Frontal cortex (tissue), 3 donors: ENCODE measurements at regions not wholly inside any gene's neighbourhood (a gene's known extent, or its start where the extent isn't known, plus 50 kb on each side); places are given as distances from the start of the nearest gene placed in this dataset.

Source experiments
- DNase-seq, 2 donors: peaks; one replicate each; pipeline ENCODE4 v3.0.0; 2012; ENCODE audit warnings: low spot score in 2 of 2
- FAIRE-seq: peaks from 2 replicates; lab custom pipeline; 2012; peaks lifted over from hg19 to GRCh38; lab: Jason Lieb, UNC
- donor health status: control.
- donor health status: control.
- donor health status: control.

- no peak for FAIRE-seq
- no peak for DNase-seq
Observed at GRCh38 chr13:73740666-73741065, 393.5 kb downstream of the KLF12 start.

GRCh38 chr13:73739394-73739793 lies 394.8 kb downstream of the KLF12 start:
- FAIRE-seq (no peak), DNase-seq (no peak)

DNA sequence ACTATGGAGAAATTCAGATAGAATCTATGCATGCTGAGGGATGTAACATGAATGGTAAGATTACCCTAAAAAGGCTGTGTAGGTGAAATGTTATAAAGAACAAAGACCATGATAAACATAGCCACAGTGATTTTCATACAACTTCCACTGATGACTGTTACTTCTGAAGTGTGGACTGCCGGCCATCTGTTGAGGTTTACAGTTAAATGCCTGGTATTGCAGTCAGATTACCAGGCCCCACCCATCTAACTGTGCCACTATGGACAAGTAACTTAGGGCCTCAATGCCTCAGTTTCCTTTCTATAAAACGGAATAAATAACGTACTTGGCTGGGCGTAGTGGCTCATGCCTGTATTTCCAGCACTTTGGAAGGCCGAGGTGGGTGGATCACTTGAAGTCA lies 395.6 kb downstream of the KLF12 start:
- FAIRE-seq: no peak
- DNase-seq: no peak

DNA sequence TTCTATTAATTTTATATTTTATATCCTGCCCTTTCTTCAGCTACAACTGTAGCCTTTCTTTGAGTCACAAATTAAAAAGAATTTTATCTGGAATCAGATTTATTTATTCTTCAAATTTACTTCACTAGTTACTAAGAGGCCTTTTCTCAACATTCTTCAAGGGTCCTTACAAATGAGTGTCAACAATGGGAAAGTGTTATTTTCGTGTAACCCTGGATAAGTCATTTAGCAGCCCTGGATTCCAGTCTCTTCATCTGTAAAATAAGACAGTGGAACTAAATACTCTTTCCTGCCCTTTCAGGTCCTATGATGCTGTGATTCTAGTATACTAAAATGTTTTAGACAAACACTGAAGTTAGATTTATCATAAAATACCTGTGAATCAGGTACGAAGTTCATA lies 397.0 kb downstream of the KLF12 start:
- no peak for DNase-seq
- no peak for FAIRE-seq

DNA sequence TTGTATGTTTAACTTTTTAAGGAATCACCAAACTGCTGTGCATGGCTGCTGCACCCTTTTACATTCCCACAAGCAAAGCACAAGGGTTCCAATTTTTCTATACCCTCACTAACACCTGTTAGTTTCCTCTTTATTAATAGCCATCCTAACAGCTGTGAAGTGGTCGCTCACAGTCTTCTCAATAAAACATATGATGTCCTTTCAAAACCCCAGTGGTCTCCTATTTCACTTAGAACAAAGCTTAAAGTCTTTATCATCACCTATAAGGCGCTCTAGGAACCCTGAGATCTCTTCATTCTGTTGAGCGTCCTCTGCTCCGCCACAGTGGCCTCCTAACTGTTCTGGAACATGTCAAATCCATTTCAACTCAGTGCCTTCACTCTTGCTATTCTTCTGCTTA lies 400.5 kb downstream of the KLF12 start:
- no peak for DNase-seq
- FAIRE-seq: no peak

- DNase-seq: no peak
- no peak for FAIRE-seq
Observed at GRCh38 chr13:73732350-73732749, 401.9 kb downstream of the KLF12 start.

- FAIRE-seq: no peak
- DNase-seq: no peak
Observed at GRCh38 chr13:73731564-73731963, 402.6 kb downstream of the KLF12 start.

- DNase-seq (no peak), FAIRE-seq (no peak)
Observed at GRCh38 chr13:73730014-73730413, 404.2 kb downstream of the KLF12 start.

DNA sequence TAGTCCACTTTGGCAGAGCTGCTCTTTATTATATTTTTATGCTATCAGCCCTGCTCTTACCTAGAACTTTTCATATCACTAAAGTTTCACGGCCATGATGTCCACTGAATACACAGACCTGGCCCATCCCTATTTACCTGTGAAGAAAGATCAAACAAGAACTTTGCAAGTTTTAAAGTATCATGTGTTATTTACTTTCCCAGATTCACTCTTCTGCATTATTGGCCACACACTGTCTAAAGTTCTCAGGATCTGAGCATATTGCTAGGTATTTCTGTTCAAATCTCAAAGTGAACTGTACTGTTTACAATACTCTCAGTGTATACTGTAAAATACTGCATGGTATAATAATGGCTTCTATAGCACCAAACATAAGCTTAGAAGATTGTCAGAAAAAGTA lies 405.2 kb downstream of the KLF12 start:
- FAIRE-seq: no peak

GRCh38 chr13:73722120-73722519 lies 412.1 kb downstream of the KLF12 start:
- FAIRE-seq (no peak), DNase-seq (no peak)

More for the DNA sequence above, 405.2 kb downstream of the KLF12 start:
- no peak for DNase-seq

DNA sequence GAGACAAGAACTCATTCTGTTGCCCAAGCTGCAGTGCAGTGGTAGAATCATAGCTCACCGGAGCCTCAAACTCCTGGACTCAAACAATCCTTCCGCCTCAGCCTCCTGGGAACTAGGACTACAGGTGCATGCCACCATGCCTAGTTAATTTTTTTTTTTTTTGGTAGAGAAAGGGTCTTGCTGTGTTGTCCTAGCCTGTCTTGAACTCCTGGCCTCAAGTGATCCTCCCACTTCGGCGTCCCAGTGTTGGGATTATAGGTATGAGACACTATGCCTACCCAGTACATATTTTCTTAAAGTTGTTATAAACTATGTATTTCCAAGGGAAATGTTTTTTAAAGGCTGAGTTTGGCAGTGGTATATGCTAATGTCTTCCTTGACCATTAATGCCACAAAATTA lies 412.6 kb downstream of the KLF12 start:
- no peak for DNase-seq
- no peak for FAIRE-seq

DNA sequence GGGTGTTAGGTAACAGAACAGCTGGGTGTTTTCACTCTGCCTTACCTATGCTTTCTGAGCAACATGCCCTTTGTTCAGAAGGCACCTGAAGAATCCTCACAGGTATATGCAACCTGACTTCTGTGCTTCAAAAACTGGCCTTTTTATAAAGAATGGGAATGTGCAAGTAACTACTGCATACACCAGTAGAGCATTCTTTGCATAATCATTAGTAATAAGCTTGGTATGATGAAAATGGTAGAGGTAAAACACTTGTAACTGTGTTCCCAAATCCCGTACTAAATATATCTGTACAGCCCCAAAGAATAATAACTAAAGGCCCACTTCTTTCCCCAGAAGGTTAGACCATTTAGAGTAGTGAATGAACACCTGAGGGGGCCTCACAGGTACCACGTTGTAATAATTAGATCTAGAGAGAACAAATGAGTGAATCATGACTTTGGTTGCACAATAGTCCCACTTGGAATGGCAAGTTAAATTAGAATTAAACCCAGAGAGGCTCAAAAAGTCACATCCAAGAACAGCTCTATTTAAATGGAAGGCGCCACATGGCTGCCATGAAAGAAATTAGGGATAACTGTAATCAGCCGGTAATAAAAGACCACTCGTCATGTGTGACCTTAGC lies 413.9 kb downstream of the KLF12 start:
- FAIRE-seq: no peak
- DNase-seq: no peak

GRCh38 chr13:73718246-73718645 lies 416.0 kb downstream of the KLF12 start:
- FAIRE-seq (no peak), DNase-seq (no peak)

- DNase-seq: no peak
- FAIRE-seq: no peak
Observed at GRCh38 chr13:73717632-73718031, 416.6 kb downstream of the KLF12 start.

DNA sequence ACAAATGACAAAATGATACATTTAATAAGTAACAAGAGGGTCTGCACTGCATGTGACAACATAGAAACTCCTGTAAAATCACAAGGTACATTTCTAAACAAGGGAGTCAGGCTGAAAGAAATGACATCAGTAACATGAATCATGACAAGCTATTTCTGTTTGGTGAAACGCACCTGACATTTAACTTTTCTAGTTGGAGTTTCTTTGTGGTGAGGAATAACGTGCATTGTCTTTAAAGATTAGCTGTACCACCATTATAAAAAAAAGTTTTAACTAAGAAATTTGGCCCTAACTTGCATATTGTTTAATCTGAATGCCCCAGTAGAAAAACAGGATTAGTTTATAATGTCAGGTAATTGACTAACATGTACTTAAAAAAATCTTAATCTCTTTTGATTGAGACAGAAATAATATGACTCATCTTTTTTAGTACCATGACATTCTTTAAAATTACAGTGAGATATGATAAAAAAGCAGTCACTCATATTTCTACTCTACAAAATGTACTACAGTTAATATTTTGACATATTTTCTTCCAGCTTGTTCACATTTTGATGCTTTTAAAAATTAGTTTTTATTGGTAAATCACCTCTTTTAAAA lies 418.2 kb downstream of the KLF12 start:
- DNase-seq (no peak), FAIRE-seq (no peak)

DNA sequence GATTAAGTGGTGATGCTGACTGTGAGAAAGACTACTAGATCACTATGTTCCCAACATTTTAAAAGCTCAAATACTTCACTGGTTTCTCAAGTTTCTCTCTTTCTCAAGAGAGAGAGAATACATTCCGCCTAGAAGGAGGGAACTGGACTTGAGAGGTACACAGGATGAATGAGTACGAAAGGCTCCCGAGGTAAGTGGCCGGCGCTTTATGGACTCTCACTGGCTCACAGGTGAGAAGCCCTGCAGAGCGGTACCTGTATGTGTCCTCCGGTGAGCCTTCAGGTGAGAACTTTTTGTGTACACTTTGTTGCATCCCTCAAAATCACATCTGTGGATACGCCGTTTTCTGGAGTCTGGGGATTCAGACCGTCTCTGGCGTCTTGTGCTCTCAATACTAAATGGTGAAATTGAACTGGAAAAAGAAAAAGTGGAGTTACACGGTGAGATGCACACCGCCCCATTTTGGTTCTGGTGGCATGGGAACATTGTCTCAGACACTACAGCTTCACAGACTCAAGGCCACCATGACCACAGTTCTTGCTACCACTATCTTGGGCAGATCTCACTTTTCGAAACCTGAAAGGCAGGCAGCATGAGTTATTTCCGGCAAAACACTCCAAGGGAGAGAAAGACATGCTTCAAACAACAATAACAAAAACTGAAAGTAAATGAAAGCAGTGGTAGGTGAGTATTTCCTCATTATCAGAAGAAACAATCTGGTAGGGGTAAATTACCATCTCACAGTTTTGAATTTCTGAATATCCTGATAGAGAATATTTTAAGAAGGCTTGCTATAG lies 418.9 kb downstream of the KLF12 start:
- no peak for DNase-seq
- no peak for FAIRE-seq

- DNase-seq (no peak), FAIRE-seq (no peak)
Observed at GRCh38 chr13:73714522-73714921, 419.7 kb downstream of the KLF12 start.

- DNase-seq (peak in 1 of 2 donors; percentile 37), FAIRE-seq (peak; percentile 86)
Observed at GRCh38 chr13:73708393-73708985, 425.7 kb downstream of the KLF12 start.

DNA sequence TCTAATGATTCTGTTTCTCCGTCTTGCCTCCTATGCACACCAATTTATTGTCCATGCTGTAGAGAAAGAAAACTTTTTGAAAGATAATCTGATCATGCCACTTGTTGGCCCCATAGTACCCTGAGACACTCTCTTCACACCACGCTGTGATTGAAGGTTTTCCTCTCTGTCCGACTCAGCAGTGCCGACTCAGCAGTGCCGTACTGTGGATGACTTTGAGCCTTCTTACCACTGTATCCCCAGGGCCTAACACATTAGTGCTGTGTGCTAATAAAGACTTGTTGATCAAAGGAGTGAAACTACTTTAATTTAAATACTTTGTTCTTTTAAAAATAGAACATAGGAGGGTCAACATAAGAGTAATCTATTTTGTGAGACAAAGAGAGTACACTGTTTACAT lies 429.6 kb downstream of the KLF12 start:
- DNase-seq (no peak), FAIRE-seq (no peak)

- DNase-seq (no peak), FAIRE-seq (no peak)
Observed at GRCh38 chr13:73703606-73704005, 430.6 kb downstream of the KLF12 start.
